Mammary epithelial cell (primary cell): ENCODE measurements at regions not wholly inside any gene's neighbourhood (a gene's known extent, or its start where the extent isn't known, plus 50 kb on each side); places are given as distances from the start of the nearest gene placed in this dataset.

Experiments used
- CTCF ChIP-seq, 2 donors: IDR thresholded peaks in 1 of 2; conservative IDR thresholded peaks in 1 of 2; 2 replicates each; pipeline ENCODE4 v1.5.1; 2011 to 2012; ENCODE audit warnings: inconsistent platforms in 2 of 2, low read length in 2 of 2, mild to moderate bottlenecking in 2 of 2, control low read depth in 1 of 2, low read depth in 1 of 2; ENCODE audit not compliant: insufficient read depth in 1 of 2; ENCODE audit errors: extremely low read depth in 1 of 2
- EZH2 ChIP-seq: IDR thresholded peaks from 2 replicates; pipeline ENCODE4 v1.6.1; 2012; ENCODE audit warnings: low read length, inconsistent platforms, borderline replicate concordance

GRCh38 chr1:229019663-229020271 lies 251.1 kb upstream of the RAB4A start:
- TF ChIP-seq CTCF (conservative IDR thresholded peaks at IDR 0.05 in 1 of 2, IDR thresholded peaks at IDR 0.05 in 1 of 2; ENCODE audit: extremely low read depth in 1 of 2, insufficient read depth in 1 of 2, low read depth in 1 of 2, low read length in 2 of 2) (peak in 1 of 2 donors; percentile 20), EZH2 (no peak)
